Stimulated activated naive CD8-positive, alpha-beta T cell treated with anti-CD3 and anti-CD28 coated beads, Interleukin-15, amount 100 ng/mL, for 72 hours (primary cell): ENCODE measurements at regions not wholly inside any gene's neighbourhood (a gene's known extent, or its start where the extent isn't known, plus 50 kb on each side); places are given as distances from the start of the nearest gene placed in this dataset.
"Not testable (repeated sequence)": the region's sequence is repeated elsewhere in the genome, so short reads cannot be mapped to it uniquely, and the experiment has no call there.

Experiments used
- ATAC-seq: fragments of 150-1000 bp; cut with Tn5 transposase; 2 replicates; pipeline ENCODE4 v1.10.0; 2021; ENCODE audit warnings: mild to moderate bottlenecking, moderate library complexity
- DNase-seq, 2 donors: peaks; one replicate each; pipeline ENCODE4 v3.0.0; 2021 to 2022
- H3K27ac Mint-ChIP-seq, 2 donors: one replicate each; pipeline ENCODE4 v1.8.0; 2022; ENCODE audit warnings: mild to moderate bottlenecking in 2 of 2, mixed read lengths in 2 of 2, moderate library complexity in 2 of 2
- H3K27me3 Mint-ChIP-seq: one replicate; pipeline ENCODE4 v1.8.0; 2022; ENCODE audit warnings: mixed read lengths
- H3K4me1 Mint-ChIP-seq: one replicate; pipeline ENCODE4 v1.8.0; 2022; ENCODE audit warnings: mild to moderate bottlenecking, mixed read lengths
- H3K4me3 Mint-ChIP-seq, 2 donors: one replicate each; pipeline ENCODE4 v1.8.0; 2022; ENCODE audit warnings: mild to moderate bottlenecking in 2 of 2, mixed read lengths in 2 of 2, moderate library complexity in 1 of 2
- H3K9me3 Mint-ChIP-seq, 2 donors: one replicate each; pipeline ENCODE4 v1.8.0; 2022; ENCODE audit warnings: mixed read lengths in 2 of 2

DNA sequence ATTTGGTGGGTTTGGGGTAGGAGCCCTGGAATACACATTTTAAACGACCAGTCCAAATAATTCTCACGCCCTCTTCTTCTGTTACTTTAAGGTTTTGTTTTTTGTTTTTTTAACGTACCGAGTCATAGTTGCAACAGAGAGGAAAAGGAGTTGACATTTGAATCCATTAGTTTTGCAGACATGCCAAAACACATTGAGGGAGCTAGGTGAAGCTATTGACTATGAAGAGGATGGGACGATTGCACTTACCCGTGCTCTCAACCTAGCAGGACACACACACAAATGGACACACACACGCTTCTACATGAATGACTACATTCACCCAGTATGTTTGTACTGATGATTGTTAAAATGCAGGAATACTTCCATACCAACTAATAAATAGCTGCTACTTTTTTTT lies 54.3 kb upstream of the CIT start:
- DNase-seq (no peak), ATAC-seq (no peak)
- no peaks in the 10 kb centered on the region for H3K4me1 Mint-ChIP-seq
- no peaks in the 10 kb centered on the region for H3K27me3 Mint-ChIP-seq
- no peak overlapping the region for H3K4me3 Mint-ChIP-seq
- no peak overlapping the region for H3K27ac Mint-ChIP-seq
- no peaks in the 10 kb centered on the region for H3K9me3 Mint-ChIP-seq

GRCh38 chr12:119932921-119933320 lies 55.8 kb upstream of the CIT start:
- no peak for DNase-seq
- Mint-ChIP-seq H3K27me3 (no peaks in the 10 kb centered on the region), H3K4me3 (no peak overlapping the region), H3K9me3 (no peaks in the 10 kb centered on the region), H3K27ac (peak overlapping the region in 1 of 2 donors; percentile 59), H3K4me1 (no peaks in the 10 kb centered on the region)
- no peak for ATAC-seq

DNA sequence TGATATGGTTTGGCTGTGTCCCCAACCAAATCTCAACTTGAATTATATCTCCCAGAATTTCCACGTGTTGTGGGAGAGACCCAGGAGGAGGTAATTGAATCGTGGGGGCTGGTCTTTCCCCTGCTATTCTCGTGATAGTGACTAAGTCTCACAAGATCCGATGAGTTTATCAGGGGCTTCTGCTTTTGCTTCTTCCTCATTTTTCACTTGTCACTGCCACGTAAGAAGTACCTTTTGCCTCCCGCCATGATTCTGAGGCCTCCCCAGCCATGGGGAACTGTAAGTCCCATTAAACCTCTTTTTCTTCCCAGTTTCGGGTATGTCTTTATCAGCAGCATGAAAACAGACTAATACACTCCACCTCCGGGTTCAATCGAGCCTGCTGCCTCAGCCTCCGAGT lies 54.3 kb upstream of the BICDL1 start:
- H3K27me3 Mint-ChIP-seq, H3K9me3 Mint-ChIP-seq, H3K4me3 Mint-ChIP-seq, H3K4me1 Mint-ChIP-seq, H3K27ac Mint-ChIP-seq, ATAC-seq, DNase-seq: not testable (repeated sequence)

DNA sequence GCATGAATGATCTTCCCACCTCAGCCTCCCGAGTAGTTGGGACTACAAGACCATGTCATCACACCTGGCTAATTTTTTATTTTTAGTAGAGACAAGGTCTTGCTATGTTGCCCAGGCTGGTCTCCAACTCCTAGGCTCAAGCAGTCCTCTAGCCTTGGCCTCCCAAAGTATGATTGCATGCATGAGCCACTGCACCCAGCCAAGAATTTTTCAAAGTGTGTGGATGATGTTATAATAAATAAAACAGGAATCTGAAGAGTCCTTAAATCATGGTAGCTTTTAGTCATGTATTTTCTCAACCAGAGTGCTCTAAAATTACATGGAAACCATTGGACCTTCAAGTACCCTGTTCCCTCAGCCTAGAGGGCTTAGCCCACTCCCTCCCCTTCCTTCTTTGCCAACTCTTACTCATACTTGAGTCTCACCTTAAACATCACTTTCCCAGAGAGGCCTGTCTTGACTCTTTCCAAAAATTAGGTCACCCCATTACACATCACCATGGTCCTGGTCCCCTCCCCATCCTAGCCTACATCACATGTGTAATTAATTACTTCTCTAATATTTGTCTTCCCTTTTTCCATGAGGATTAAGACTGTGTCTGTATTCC lies 52.2 kb upstream of the BICDL1 start:
- Mint-ChIP-seq H3K9me3 (no peaks in the 10 kb centered on the region), H3K27me3 (no peaks in the 10 kb centered on the region), H3K4me3 (no peak overlapping the region), H3K27ac (no peak overlapping the region), H3K4me1 (no peaks in the 10 kb centered on the region)
- DNase-seq (no peak), ATAC-seq (no peak)

DNA sequence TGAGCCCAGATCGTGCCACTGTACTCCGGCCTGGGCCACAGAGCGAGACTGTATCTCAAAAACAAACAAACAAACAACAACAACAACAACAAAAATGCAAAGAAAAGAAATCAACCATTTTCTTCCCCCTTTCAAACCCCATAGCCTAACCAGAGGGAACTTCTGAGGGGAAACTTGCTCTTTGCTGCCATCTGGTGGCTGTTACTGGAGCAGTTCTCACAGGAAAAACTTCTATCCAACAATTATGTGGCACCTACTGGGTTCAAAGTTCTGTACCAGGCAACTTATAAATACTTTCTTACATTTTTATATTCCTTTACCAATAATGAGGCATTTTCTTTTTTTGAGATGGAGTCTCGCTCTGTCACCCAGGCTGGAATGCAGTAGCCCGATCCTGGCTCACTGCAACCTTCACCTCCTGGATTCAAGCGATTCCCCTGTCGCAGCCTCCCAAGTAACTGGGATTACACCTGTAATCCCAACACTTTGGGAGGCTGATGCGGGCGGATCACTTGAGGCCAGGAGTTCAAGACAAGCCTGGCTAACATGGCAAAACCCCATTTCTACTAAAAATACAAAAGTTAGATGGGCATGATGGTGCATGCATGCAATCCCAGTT lies 50.9 kb upstream of the BICDL1 start:
- Mint-ChIP-seq H3K9me3 (no peaks in the 10 kb centered on the region), H3K27me3 (no peaks in the 10 kb centered on the region), H3K27ac (no peak overlapping the region), H3K4me3 (no peak overlapping the region), H3K4me1 (no peaks in the 10 kb centered on the region)
- ATAC-seq (peak; percentile 62), DNase-seq (peak; percentile 53 to 56)
